GM20000 (cell line): ENCODE measurements at regions not wholly inside any gene's neighbourhood (a gene's known extent, or its start where the extent isn't known, plus 50 kb on each side); places are given as distances from the start of the nearest gene placed in this dataset.

Source experiments
- DNase-seq: peaks from one replicate; pipeline ENCODE4 v3.0.0; 2012; ENCODE audit warnings: low spot score
- TF ChIP-seq, protein P1 (sequence below): IDR thresholded peaks from 2 replicates; pipeline ENCODE4 v1.5.1; 2012; ENCODE audit warnings: mild to moderate bottlenecking, control low read depth; ENCODE audit errors: extremely low read depth, missing control alignments

DNA sequence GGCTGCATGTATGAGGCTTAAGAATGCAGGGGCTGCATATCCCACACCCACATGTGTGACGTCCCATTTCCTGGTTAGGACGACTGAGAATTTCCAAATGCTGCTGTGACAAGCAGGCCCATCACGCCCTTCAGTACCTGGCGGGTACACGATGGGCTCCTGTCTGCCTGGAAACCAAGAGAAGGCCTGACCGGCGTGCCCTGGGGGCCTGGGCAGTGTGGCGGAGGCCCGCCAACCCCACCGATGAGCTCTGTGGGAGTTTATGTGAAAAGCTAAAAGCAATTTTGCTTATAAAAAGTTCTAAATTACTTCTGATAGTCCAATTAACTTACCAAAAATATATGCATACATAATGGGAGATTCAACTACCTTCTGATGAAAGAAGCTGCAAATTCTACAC lies 837.3 kb downstream of the GALR1 start:
- DNase-seq = no peak
- TF ChIP-seq, protein P1, sequence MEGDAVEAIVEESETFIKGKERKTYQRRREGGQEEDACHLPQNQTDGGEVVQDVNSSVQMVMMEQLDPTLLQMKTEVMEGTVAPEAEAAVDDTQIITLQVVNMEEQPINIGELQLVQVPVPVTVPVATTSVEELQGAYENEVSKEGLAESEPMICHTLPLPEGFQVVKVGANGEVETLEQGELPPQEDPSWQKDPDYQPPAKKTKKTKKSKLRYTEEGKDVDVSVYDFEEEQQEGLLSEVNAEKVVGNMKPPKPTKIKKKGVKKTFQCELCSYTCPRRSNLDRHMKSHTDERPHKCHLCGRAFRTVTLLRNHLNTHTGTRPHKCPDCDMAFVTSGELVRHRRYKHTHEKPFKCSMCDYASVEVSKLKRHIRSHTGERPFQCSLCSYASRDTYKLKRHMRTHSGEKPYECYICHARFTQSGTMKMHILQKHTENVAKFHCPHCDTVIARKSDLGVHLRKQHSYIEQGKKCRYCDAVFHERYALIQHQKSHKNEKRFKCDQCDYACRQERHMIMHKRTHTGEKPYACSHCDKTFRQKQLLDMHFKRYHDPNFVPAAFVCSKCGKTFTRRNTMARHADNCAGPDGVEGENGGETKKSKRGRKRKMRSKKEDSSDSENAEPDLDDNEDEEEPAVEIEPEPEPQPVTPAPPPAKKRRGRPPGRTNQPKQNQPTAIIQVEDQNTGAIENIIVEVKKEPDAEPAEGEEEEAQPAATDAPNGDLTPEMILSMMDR = no peak

DNA sequence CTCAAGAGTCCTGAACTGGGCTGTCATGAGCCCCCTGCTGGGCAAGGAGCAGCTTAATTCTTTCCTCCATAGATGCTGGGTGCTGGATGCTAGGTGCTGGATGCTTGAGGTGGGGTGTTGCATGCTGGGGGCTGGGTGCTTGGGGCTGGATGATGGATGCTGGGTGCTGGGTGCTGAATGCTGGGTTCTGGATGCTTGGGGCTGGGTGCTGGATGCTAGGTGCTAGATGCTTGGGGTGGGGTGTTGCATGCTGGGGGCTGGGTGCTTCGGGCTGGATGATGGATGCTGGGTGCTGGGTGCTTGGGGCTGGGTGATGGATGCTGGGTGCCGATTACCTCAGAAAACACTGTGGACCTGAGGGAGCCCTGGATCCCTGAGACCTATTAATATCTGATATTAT lies 837.7 kb downstream of the GALR1 start:
- no peak for DNase-seq
- TF ChIP-seq, protein P1 = no peak

DNA sequence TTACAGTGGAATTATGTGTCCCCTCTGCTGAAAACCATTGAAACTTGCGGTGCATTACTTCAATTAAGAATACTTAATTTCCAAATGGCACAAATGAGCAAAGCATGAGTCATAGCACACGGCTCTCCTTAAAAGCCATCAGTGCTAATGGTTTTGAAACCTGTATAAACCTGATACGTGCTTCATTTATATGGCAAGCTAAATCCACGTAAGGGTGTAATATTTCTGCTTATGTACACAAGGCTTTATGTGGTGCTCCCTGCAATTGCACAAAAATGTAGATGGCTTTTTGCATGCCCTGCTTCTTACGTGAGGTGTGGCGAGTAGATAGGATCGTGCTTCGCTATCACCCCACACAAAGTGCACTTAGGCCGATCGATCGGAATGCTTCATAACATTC lies 840.9 kb downstream of the GALR1 start:
- no peak for DNase-seq
- TF ChIP-seq, protein P1 = no peak

DNA sequence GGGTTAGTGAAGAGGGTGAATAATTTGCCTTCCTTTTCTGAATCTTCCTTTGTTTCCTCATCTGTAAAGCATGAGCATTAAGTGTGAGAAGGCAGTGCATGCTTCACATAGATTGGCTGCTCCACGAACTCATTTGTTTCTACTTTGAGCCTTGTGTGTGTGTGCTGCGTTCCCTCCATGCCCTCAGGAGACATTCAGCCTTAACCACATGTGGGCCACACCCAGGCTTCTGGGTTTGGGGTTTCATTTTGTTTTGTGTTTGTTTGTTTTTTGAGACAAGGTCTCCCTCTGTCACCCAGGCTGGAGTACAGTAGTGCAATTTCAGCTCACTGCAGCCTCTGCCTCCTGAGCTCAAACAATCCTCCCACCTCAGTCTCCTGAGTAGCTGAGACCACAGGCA lies 843.3 kb downstream of the GALR1 start:
- no peak for DNase-seq

DNA sequence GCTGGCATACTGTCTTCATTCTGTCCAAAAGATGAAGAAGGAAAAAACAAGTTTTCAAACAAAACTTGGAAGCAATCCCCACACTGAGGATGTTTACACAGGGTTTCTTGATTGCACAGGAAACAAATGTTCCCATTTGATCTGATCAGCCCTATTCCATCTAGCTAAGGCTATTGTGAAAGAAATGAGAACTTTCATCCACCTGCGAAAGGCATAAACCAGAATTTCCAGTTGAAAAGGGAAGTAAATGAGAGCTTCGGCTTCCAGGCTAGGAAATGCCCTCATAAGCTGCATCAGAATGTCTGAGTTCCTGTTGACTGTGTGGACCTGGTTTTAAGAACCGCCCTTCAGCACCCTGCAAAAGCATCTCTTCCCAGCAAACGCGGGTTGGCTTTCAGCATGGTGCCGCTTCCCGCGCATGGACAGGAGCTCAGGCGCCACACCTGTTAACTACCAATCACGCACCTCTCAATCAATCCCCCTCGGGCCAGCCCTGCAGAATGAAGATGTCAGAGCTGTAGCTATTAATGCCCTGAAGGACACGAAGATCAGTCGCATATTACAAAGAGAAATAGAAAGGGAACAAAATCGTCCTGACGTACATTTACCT lies 850.4 kb downstream of the GALR1 start:
- TF ChIP-seq, protein P1 = no peak
- no peak for DNase-seq

More for the DNA sequence above, 843.3 kb downstream of the GALR1 start:
- TF ChIP-seq, protein P1 = no peak

DNA sequence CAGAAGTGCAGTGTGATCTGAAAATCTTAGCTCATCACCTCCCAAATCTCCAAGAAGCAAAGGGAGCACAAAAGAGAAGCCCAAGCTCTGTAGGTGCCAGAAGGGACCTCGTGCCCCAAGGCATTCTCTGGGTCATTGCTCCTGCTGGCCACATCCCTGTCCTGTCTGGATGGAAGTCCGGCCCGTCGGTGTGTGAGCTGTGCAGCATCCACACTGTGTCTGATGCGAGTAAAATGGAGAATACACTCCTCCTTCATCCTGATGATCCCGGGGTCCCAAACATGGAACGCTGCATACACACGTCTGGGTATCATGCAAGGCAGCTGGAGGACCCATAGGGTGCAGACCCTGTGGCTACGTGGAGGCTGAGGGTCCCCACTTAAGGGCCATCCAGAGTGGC lies 851.4 kb downstream of the GALR1 start:
- no peak for DNase-seq
- TF ChIP-seq, protein P1 = no peak

DNA sequence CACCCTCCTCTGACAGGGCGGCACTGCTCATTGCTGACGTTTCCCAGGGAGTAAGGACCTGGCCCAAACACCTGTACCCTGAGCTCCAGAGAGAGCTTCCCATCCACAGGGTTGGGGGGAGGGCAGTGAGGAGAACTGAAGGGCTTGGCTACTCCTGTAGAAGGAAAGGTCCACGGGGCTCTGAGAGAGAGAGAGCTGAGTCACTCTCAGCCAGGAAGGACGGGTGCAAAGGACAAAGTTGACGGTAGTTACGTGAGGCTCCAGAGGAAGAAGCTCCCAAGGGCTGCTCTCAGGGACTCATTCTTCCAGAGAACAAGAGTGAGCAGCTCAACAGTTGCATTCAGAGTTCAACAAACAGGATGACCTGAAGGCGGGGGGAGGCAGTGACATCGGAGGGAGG lies 852.5 kb downstream of the GALR1 start:
- no peak for DNase-seq
- TF ChIP-seq, protein P1 = no peak
